ENCODE measurements at regions not wholly inside any gene's neighbourhood (a gene's known extent, or its start where the extent isn't known, plus 50 kb on each side); places are given as distances from the start of the nearest gene placed in this dataset.
"Not testable (repeated sequence)": the region's sequence is repeated elsewhere in the genome, so short reads cannot be mapped to it uniquely, and the experiment has no call there.

- Histone ChIP-seq H3K4me1 (replicated peaks) (no peaks in the 10 kb centered on the region), H3K36me3 (no peaks in the 10 kb centered on the region), H3K27ac (no peak overlapping the region), H3K4me3 (no peak overlapping the region), H3K27me3 (replicated peaks; ENCODE audit: insufficient read depth) (no peaks in the 10 kb centered on the region), H3K9me3 (no peaks in the 10 kb centered on the region)
- intact Hi-C loops (cut with DNase I) = no loop called here
- no peak for DNase-seq (ENCODE audit: low spot score)
- TF ChIP-seq POLR2A (IDR thresholded peaks at IDR 0.05) = no peak
- no peak for TF ChIP-seq POLR2AphosphoS5 (IDR thresholded peaks at IDR 0.05)
- TF ChIP-seq CTCF (IDR thresholded peaks at IDR 0.05) = no peak
- WGBS = 92% methylated on average over 1 of the region's 1 CpG
These were observed 735.1 kb upstream of the GOT2 start for GRCh38 chr16:59469266-59469665.

- no peak overlapping the region for H3K27ac ChIP-seq
- H3K4me1 ChIP-seq (replicated peaks) = no peaks in the 10 kb centered on the region
- no peaks in the 10 kb centered on the region for H3K9me3 ChIP-seq
- no peaks in the 10 kb centered on the region for H3K36me3 ChIP-seq
- TF ChIP-seq POLR2AphosphoS5 (IDR thresholded peaks at IDR 0.05) (no peak), POLR2A (IDR thresholded peaks at IDR 0.05) (no peak), CTCF (IDR thresholded peaks at IDR 0.05) (no peak)
- H3K27me3 ChIP-seq (replicated peaks; ENCODE audit: insufficient read depth) = no peaks in the 10 kb centered on the region
- intact Hi-C loops (cut with DNase I) = no loop called here
- DNase-seq (ENCODE audit: low spot score) = no peak
- no peak overlapping the region for H3K4me3 ChIP-seq
These were observed 729.7 kb upstream of the GOT2 start for GRCh38 chr16:59463776-59464175.

GRCh38 chr16:59459806-59460205 lies 725.7 kb upstream of the GOT2 start:
- no peak for DNase-seq (ENCODE audit: low spot score)
- H3K4me1 ChIP-seq (replicated peaks) = no peaks in the 10 kb centered on the region
- H3K36me3 ChIP-seq = no peaks in the 10 kb centered on the region
- TF ChIP-seq POLR2A (IDR thresholded peaks at IDR 0.05) = no peak
- no peak for TF ChIP-seq CTCF (IDR thresholded peaks at IDR 0.05)
- no peaks in the 10 kb centered on the region for H3K27me3 ChIP-seq (replicated peaks; ENCODE audit: insufficient read depth)
- WGBS = 96% methylated on average over 5 of the region's 5 CpGs
- H3K9me3 ChIP-seq = no peaks in the 10 kb centered on the region
- intact Hi-C loops (cut with DNase I) = no loop called here
- H3K4me3 ChIP-seq = no peak overlapping the region
- H3K27ac ChIP-seq = no peak overlapping the region

- WGBS = 83% methylated on average over 1 of the region's 1 CpG
- H3K27ac ChIP-seq = no peak overlapping the region
- H3K4me1 ChIP-seq (replicated peaks) = no peaks in the 10 kb centered on the region
- DNase-seq (ENCODE audit: low spot score) = no peak
- no peaks in the 10 kb centered on the region for H3K9me3 ChIP-seq
- TF ChIP-seq CTCF (IDR thresholded peaks at IDR 0.05) (no peak), POLR2A (IDR thresholded peaks at IDR 0.05) (no peak), POLR2AphosphoS5 (IDR thresholded peaks at IDR 0.05) (no peak)
- intact Hi-C loops (cut with DNase I) = no loop called here
- H3K4me3 ChIP-seq = no peak overlapping the region
- no peaks in the 10 kb centered on the region for H3K36me3 ChIP-seq
- H3K27me3 ChIP-seq (replicated peaks; ENCODE audit: insufficient read depth) = no peaks in the 10 kb centered on the region
These were observed 721.4 kb upstream of the GOT2 start for GRCh38 chr16:59455497-59455896.

- H3K27me3 ChIP-seq (replicated peaks; ENCODE audit: insufficient read depth); H3K27ac ChIP-seq; H3K4me3 ChIP-seq; H3K9me3 ChIP-seq; H3K4me1 ChIP-seq (replicated peaks); intact Hi-C loops (cut with DNase I); DNase-seq (ENCODE audit: low spot score); H3K36me3 ChIP-seq: not testable (repeated sequence)
- 95% methylated on average over 5 of the region's 5 CpGs for WGBS
These were observed 716.4 kb upstream of the GOT2 start for GRCh38 chr16:59450513-59450912.

- no peak for DNase-seq (ENCODE audit: low spot score)
- H3K4me3 ChIP-seq = no peak overlapping the region
- no peak for TF ChIP-seq POLR2AphosphoS5 (IDR thresholded peaks at IDR 0.05)
- 87% methylated on average over 2 of the region's 2 CpGs for WGBS
- H3K27me3 ChIP-seq (replicated peaks; ENCODE audit: insufficient read depth) = no peaks in the 10 kb centered on the region
- intact Hi-C loops (cut with DNase I) = no loop called here
- no peaks in the 10 kb centered on the region for H3K4me1 ChIP-seq (replicated peaks)
- no peak overlapping the region for H3K27ac ChIP-seq
- H3K9me3 ChIP-seq = no peaks in the 10 kb centered on the region
- no peaks in the 10 kb centered on the region for H3K36me3 ChIP-seq
These were observed 706.4 kb upstream of the GOT2 start for GRCh38 chr16:59440502-59440901.

All from prostate gland (tissue), 2 donors.